Ishikawa (cell line): ENCODE measurements at regions not wholly inside any gene's neighbourhood (a gene's known extent, or its start where the extent isn't known, plus 50 kb on each side); places are given as distances from the start of the nearest gene placed in this dataset.

Experiments
- CEBPB ChIP-seq: IDR thresholded peaks from 2 replicates; pipeline ENCODE4 v1.6.1; 2012
- CREB1 ChIP-seq: IDR thresholded peaks from 2 replicates; pipeline ENCODE4 v1.6.1; 2012; ENCODE audit warnings: low read depth
- EGR1 ChIP-seq: IDR thresholded peaks from 2 replicates; pipeline ENCODE4 v1.6.1; 2012
- EP300 ChIP-seq: IDR thresholded peaks from 2 replicates; pipeline ENCODE4 v1.6.1; 2012; ENCODE audit warnings: borderline replicate concordance
- RAD21 ChIP-seq: IDR thresholded peaks from 2 replicates; pipeline ENCODE4 v1.6.1; 2012; ENCODE audit warnings: low read depth
- TAF1 ChIP-seq: IDR thresholded peaks from 2 replicates; pipeline ENCODE4 v1.6.1; 2012; ENCODE audit warnings: low read depth, mild to moderate bottlenecking
- TEAD4 ChIP-seq: IDR thresholded peaks from 2 replicates; pipeline ENCODE4 v1.6.1; 2012
- YY1 ChIP-seq: IDR thresholded peaks from 2 replicates; pipeline ENCODE4 v1.6.1; 2012; ENCODE audit warnings: low read depth
- TF ChIP-seq, protein P1 (sequence below): IDR thresholded peaks from 2 replicates; pipeline ENCODE4 v1.6.1; 2012
- TF ChIP-seq, protein P2 (sequence below): IDR thresholded peaks from 2 replicates; pipeline ENCODE4 v1.6.1; 2012
- TF ChIP-seq, protein P3 (sequence below): IDR thresholded peaks from 2 replicates; pipeline ENCODE4 v1.6.1; 2012; ENCODE audit warnings: low read depth, mild to moderate bottlenecking

DNA sequence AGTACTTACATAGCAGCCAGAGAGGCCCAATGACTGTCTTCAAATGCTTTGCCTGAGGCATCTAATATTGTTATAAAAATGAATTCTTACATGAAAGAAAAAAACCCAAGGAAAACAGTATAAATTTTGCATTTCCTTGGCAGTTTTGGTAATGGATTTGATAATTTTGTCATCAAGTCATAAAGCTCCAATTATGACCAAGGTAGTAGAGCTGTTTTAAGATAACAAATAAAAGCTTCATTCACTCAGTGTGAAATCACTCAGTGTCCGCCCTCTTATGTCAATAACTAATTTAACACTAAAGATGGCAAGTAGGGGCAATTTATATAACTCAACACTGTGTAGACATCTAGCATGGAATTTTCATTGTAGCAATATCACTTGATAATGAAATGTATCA, 193.9 kb downstream of the ANKRD7 start:
- no peak for TF ChIP-seq TAF1
- no peak for TF ChIP-seq EP300
- no peak for TF ChIP-seq YY1
- TF ChIP-seq CEBPB = no peak
- TF ChIP-seq RAD21 = no peak
- TF ChIP-seq EGR1 = no peak
- TF ChIP-seq, protein P1, sequence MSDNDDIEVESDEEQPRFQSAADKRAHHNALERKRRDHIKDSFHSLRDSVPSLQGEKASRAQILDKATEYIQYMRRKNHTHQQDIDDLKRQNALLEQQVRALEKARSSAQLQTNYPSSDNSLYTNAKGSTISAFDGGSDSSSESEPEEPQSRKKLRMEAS = no peak
- TF ChIP-seq, protein P2, sequence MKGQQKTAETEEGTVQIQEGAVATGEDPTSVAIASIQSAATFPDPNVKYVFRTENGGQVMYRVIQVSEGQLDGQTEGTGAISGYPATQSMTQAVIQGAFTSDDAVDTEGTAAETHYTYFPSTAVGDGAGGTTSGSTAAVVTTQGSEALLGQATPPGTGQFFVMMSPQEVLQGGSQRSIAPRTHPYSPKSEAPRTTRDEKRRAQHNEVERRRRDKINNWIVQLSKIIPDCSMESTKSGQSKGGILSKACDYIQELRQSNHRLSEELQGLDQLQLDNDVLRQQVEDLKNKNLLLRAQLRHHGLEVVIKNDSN = no peak
- no peak for TF ChIP-seq TEAD4
- no peak for TF ChIP-seq CREB1
- TF ChIP-seq, protein P3, sequence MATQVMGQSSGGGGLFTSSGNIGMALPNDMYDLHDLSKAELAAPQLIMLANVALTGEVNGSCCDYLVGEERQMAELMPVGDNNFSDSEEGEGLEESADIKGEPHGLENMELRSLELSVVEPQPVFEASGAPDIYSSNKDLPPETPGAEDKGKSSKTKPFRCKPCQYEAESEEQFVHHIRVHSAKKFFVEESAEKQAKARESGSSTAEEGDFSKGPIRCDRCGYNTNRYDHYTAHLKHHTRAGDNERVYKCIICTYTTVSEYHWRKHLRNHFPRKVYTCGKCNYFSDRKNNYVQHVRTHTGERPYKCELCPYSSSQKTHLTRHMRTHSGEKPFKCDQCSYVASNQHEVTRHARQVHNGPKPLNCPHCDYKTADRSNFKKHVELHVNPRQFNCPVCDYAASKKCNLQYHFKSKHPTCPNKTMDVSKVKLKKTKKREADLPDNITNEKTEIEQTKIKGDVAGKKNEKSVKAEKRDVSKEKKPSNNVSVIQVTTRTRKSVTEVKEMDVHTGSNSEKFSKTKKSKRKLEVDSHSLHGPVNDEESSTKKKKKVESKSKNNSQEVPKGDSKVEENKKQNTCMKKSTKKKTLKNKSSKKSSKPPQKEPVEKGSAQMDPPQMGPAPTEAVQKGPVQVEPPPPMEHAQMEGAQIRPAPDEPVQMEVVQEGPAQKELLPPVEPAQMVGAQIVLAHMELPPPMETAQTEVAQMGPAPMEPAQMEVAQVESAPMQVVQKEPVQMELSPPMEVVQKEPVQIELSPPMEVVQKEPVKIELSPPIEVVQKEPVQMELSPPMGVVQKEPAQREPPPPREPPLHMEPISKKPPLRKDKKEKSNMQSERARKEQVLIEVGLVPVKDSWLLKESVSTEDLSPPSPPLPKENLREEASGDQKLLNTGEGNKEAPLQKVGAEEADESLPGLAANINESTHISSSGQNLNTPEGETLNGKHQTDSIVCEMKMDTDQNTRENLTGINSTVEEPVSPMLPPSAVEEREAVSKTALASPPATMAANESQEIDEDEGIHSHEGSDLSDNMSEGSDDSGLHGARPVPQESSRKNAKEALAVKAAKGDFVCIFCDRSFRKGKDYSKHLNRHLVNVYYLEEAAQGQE = no peak
